ENCODE measurements at regions not wholly inside any gene's neighbourhood (a gene's known extent, or its start where the extent isn't known, plus 50 kb on each side); places are given as distances from the start of the nearest gene placed in this dataset.
A peak's percentile ranks its signal among the peaks of the same experiment; 100 is the strongest.

GRCh38 chr6:112806163-112806865, 459.2 kb downstream of the RFPL4B start:
- no peak for DNase-seq

- no peak for DNase-seq
Measured at GRCh38 chr6:112821476-112821875, 474.3 kb downstream of the RFPL4B start.

- DNase-seq = no peak
Measured at GRCh38 chr6:112822769-112823168, 475.6 kb downstream of the RFPL4B start.

GRCh38 chr6:112827793-112828192, 480.7 kb downstream of the RFPL4B start:
- DNase-seq = no peak

- no peak for DNase-seq
Measured at GRCh38 chr6:112831022-112831421, 483.9 kb downstream of the RFPL4B start.

GRCh38 chr6:112833581-112834131, 486.5 kb downstream of the RFPL4B start:
- DNase-seq = no peak

- no peak for DNase-seq
Measured at GRCh38 chr6:112835078-112835477, 487.9 kb downstream of the RFPL4B start.

GRCh38 chr6:112839525-112839961, 492.4 kb downstream of the RFPL4B start:
- peak; percentile 36 for DNase-seq

GRCh38 chr6:112841553-112842329, 494.6 kb downstream of the RFPL4B start:
- no peak for DNase-seq

- no peak for DNase-seq
Measured at GRCh38 chr6:112842330-112842685, 495.2 kb downstream of the RFPL4B start.

- DNase-seq = no peak
Measured at GRCh38 chr6:112846681-112847080, 499.6 kb downstream of the RFPL4B start.

GRCh38 chr6:112851146-112851545, 504.0 kb downstream of the RFPL4B start:
- DNase-seq = no peak

GRCh38 chr6:112853162-112853561, 506.0 kb downstream of the RFPL4B start:
- no peak for DNase-seq

- no peak for DNase-seq
Measured at GRCh38 chr6:112863753-112864152, 516.6 kb downstream of the RFPL4B start.

GRCh38 chr6:112865131-112865530, 518.0 kb downstream of the RFPL4B start:
- DNase-seq = no peak

GRCh38 chr6:112874881-112875280, 527.8 kb downstream of the RFPL4B start:
- no peak for DNase-seq

GRCh38 chr6:112877134-112878100, 530.3 kb downstream of the RFPL4B start:
- no peak for DNase-seq

GRCh38 chr6:112879920-112880413, 532.8 kb downstream of the RFPL4B start:
- DNase-seq = no peak

- DNase-seq = no peak
Measured at GRCh38 chr6:112881027-112881426, 533.9 kb downstream of the RFPL4B start.

GRCh38 chr6:112881828-112882780, 535.0 kb downstream of the RFPL4B start:
- no peak for DNase-seq

- DNase-seq = no peak
Measured at GRCh38 chr6:112883095-112883494, 536.0 kb downstream of the RFPL4B start.
